ENCODE measurements at regions not wholly inside any gene's neighbourhood (a gene's known extent, or its start where the extent isn't known, plus 50 kb on each side); places are given as distances from the start of the nearest gene placed in this dataset.

- CTCF ChIA-PET (ENCODE audit: partially characterized antibody), result interaction anchor here (1.0 to 2.2 kb wide), 5 partner anchors 9 to 144 kb away, joined by 3 to 7 read pairs (median 4); no protein-coding TSS in a partner anchor
- no peak for TF ChIP-seq HDAC6 (IDR thresholded peaks at IDR 0.05; ENCODE audit: low read depth, low read length)
- no peak for TF ChIP-seq BCL11A (IDR thresholded peaks at IDR 0.05; ENCODE audit: low read depth in 2 of 2, low read length in 2 of 2)
- TF ChIP-seq KDM4A (IDR thresholded peaks at IDR 0.05; ENCODE audit: low read depth, low read length, severe bottlenecking), result no peak
- TF ChIP-seq FOSL1 (IDR thresholded peaks at IDR 0.05; ENCODE audit: insufficient read depth, low read depth, low read length), result no peak
- TF ChIP-seq ASH2L (IDR thresholded peaks at IDR 0.05; ENCODE audit: low read length), result no peak
- no peak for TF ChIP-seq HDAC2 (IDR thresholded peaks at IDR 0.05; ENCODE audit: borderline replicate concordance in 1 of 2, low read depth in 2 of 2, low read length in 2 of 2)
- TF ChIP-seq SIX5 (IDR thresholded peaks at IDR 0.05; ENCODE audit: low read depth, low read length), result no peak
- no peak for TF ChIP-seq CBX5 (IDR thresholded peaks at IDR 0.05; ENCODE audit: low read depth, low read length)
- TF ChIP-seq TCF12 (IDR thresholded peaks at IDR 0.05; ENCODE audit: low read depth, low read length), result no peak
- no peak for TF ChIP-seq SIN3A (conservative IDR thresholded peaks at IDR 0.05 in 1 of 2, IDR thresholded peaks at IDR 0.05 in 1 of 2; ENCODE audit: low read depth in 1 of 2, low read length in 2 of 2)
- TF ChIP-seq, protein P1, sequence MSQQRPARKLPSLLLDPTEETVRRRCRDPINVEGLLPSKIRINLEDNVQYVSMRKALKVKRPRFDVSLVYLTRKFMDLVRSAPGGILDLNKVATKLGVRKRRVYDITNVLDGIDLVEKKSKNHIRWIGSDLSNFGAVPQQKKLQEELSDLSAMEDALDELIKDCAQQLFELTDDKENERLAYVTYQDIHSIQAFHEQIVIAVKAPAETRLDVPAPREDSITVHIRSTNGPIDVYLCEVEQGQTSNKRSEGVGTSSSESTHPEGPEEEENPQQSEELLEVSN (IDR thresholded peaks at IDR 0.05), result no peak
Observed at GRCh38 chr3:170701696-170702678, 116.1 kb upstream of the SLC7A14 start.

More at GRCh38 chr3:170701696-170702678, 116.1 kb upstream of the SLC7A14 start:
- no peak overlapping the region for H2BK120ac ChIP-seq (replicated peaks; ENCODE audit: low read depth, low read length)
- no peak overlapping the region for H4K5ac ChIP-seq (ENCODE audit: insufficient read length, low read depth, low read length)
- H3K27ac ChIP-seq (ENCODE audit: low read depth, low read length), result no peak overlapping the region
- H3K23ac ChIP-seq (ENCODE audit: insufficient read length), result no peak overlapping the region
- no peak overlapping the region for H3K9ac ChIP-seq (replicated peaks in 1 of 4; ENCODE audit: extremely low read depth in 1 of 4, low read depth in 3 of 4, low read length in 3 of 4)
- no peaks in the 10 kb centered on the region for H3K79me1 ChIP-seq (ENCODE audit: low read depth, low read length)
- H3K36me3 ChIP-seq (ENCODE audit: control insufficient read depth in 2 of 4, insufficient read depth in 4 of 4, low read length in 3 of 4), result no peaks in the 10 kb centered on the region
- no peak overlapping the region for H3K14ac ChIP-seq (ENCODE audit: insufficient read length)
- H3K79me2 ChIP-seq (ENCODE audit: control insufficient read depth in 1 of 2, insufficient read depth in 2 of 2, low read length in 2 of 2), result no peaks in the 10 kb centered on the region
- no peak overlapping the region for H2BK15ac ChIP-seq (ENCODE audit: low read length)
- no peak overlapping the region for H4K8ac ChIP-seq (ENCODE audit: extremely low read depth, insufficient read depth, low read length)
- H2BK12ac ChIP-seq (ENCODE audit: low read depth, low read length), result no peak overlapping the region
- H4K20me1 ChIP-seq (replicated peaks in 1 of 2; ENCODE audit: control insufficient read depth in 1 of 2, insufficient read depth in 2 of 2, low read length in 2 of 2), result no peaks in the 10 kb centered on the region
- H3K18ac ChIP-seq (ENCODE audit: extremely low read depth, low read length), result no peak overlapping the region
- FAIRE-seq (no peak), DNase-seq (ENCODE audit: low read depth in 1 of 2, low spot score in 2 of 2) (no peak)
- no peak overlapping the region for H4K91ac ChIP-seq (replicated peaks; ENCODE audit: insufficient read length, low read length)
- no peak overlapping the region for H3K4me2 ChIP-seq (ENCODE audit: insufficient read depth in 1 of 2, low read depth in 2 of 2, low read length in 2 of 2)
- no peak overlapping the region for H2AFZ ChIP-seq (ENCODE audit: low read length)
- H2BK20ac ChIP-seq (ENCODE audit: low read length), result no peak overlapping the region
- H2AK5ac ChIP-seq (ENCODE audit: low read depth, low read length), result no peak overlapping the region
- no peak overlapping the region for H3K56ac ChIP-seq (replicated peaks; ENCODE audit: insufficient read length, low read depth, low read length)
- no peaks in the 10 kb centered on the region; a peak in 1 of 7 replicates for H3K27me3 ChIP-seq (replicated peaks in 1 of 4; ENCODE audit: control insufficient read depth in 3 of 4, extremely low read depth in 1 of 4, insufficient read depth in 3 of 4, low read length in 3 of 4)
- 80% methylated on average over 4 of the region's 4 CpGs; no CpG with 5 or more reads in 1 of the 2 experiments for WGBS, 2 experiments (ENCODE audit: extremely low coverage in 1 of 2, insufficient coverage in 1 of 2, insufficient read length in 1 of 2, insufficient replicate concordance in 2 of 2, low coverage in 1 of 2, low lambda C conversion rate in 2 of 2, missing lambda C conversion rate in 1 of 2)
- no peak overlapping the region for H3K4ac ChIP-seq (replicated peaks; ENCODE audit: insufficient read length, low read depth, low read length)
- H3K9me3 ChIP-seq (ENCODE audit: insufficient read depth in 2 of 2, low read depth in 1 of 2, low read length in 1 of 2), result no peaks in the 10 kb centered on the region
- POLR2A ChIA-PET (ENCODE audit: partially characterized antibody), result no interaction called here
- no peak overlapping the region for H2BK5ac ChIP-seq (ENCODE audit: low read depth, low read length)
- H3K23me2 ChIP-seq (ENCODE audit: low read depth, low read length), result no peaks in the 10 kb centered on the region; the same call in 1 of the 2 replicates
- H3K4me3 ChIP-seq (ENCODE audit: extremely low read depth in 1 of 4, insufficient read depth in 2 of 4, low read depth in 3 of 4, low read length in 4 of 4), result no peak overlapping the region
- peaks cover 0 to 6% (median 2%) of the 10 kb centered on the region in 4 experiments; a peak in 2 of 7 replicates for H3K4me1 ChIP-seq (replicated peaks in 1 of 4; ENCODE audit: control insufficient read depth in 3 of 4, insufficient read depth in 4 of 4, low read length in 3 of 4)
